ENCODE measurements at regions not wholly inside any gene's neighbourhood (a gene's known extent, or its start where the extent isn't known, plus 50 kb on each side); places are given as distances from the start of the nearest gene placed in this dataset.

DNA sequence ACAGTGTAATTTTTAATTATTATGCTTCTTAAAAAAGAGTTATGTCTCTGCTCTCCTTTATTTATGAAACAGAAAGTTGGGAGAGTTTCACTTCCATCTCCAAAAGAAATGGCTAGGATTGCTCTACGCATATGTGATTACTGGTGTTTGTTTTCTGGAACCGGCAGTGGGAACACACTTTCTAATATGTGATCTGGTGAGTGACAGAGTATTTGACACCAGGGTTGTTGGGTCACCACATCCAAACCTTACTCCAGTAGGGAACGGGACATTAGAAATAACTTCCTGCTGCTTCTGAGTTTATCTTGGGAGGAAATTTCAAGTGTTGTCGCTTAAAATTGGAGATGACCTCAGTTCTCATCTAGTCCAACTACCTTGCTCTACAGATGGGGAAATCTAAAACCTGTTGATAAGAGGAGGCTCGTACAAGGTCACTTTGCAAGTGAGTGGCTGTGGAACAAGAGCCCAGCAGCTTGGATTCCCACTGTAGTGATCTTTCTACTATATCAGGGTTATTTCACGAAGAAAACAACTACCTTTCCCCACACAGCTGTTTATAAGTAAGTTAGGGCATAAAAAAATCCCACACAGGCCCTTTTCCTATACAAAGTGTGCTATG, 108.5 kb downstream of the TTC32 start:
- TF ChIP-seq, protein P1, sequence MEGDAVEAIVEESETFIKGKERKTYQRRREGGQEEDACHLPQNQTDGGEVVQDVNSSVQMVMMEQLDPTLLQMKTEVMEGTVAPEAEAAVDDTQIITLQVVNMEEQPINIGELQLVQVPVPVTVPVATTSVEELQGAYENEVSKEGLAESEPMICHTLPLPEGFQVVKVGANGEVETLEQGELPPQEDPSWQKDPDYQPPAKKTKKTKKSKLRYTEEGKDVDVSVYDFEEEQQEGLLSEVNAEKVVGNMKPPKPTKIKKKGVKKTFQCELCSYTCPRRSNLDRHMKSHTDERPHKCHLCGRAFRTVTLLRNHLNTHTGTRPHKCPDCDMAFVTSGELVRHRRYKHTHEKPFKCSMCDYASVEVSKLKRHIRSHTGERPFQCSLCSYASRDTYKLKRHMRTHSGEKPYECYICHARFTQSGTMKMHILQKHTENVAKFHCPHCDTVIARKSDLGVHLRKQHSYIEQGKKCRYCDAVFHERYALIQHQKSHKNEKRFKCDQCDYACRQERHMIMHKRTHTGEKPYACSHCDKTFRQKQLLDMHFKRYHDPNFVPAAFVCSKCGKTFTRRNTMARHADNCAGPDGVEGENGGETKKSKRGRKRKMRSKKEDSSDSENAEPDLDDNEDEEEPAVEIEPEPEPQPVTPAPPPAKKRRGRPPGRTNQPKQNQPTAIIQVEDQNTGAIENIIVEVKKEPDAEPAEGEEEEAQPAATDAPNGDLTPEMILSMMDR (IDR thresholded peaks at IDR 0.05), result no peak

DNA sequence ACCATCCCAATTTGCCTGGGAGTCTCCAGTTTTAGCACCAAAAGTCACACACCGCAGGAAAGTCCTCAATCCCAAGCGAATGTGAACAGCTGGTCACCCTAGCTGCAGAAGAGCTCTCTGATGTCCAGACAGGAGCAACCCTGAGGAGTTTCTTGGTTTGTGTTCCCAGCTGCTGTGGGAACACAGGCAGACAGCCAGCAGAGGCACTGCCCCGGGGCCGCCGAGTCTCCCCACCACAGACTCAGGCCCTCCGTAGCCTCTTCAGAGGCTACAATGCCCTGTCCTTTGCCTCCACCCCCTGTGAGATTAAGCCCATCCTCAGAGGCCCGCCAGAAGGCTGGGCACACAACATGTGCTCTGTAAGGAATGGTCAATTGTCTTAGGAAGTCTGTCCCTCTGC, 111.5 kb downstream of the TTC32 start:
- TF ChIP-seq, protein P1 (IDR thresholded peaks at IDR 0.05), result no peak

DNA sequence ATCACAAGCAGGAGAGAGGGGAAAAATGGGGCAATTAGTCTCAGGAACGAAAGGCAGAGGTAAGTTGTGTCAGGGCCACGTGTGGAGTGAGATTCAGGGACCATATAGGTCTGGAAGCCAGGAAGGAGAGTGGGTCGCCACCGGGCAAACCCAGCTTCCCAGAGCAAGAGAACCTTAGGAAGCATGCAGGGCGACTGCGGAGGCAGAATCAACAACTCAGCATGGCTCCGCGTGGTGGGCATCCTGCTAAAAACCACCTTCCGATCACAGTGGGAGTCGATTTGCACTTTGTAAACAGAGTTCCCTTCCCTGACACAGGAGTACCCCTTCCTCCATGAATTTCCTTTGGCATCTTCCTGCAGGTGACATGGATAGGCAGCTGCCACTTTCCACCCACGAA, 114.6 kb downstream of the TTC32 start:
- TF ChIP-seq, protein P1 (IDR thresholded peaks at IDR 0.05), result no peak

DNA sequence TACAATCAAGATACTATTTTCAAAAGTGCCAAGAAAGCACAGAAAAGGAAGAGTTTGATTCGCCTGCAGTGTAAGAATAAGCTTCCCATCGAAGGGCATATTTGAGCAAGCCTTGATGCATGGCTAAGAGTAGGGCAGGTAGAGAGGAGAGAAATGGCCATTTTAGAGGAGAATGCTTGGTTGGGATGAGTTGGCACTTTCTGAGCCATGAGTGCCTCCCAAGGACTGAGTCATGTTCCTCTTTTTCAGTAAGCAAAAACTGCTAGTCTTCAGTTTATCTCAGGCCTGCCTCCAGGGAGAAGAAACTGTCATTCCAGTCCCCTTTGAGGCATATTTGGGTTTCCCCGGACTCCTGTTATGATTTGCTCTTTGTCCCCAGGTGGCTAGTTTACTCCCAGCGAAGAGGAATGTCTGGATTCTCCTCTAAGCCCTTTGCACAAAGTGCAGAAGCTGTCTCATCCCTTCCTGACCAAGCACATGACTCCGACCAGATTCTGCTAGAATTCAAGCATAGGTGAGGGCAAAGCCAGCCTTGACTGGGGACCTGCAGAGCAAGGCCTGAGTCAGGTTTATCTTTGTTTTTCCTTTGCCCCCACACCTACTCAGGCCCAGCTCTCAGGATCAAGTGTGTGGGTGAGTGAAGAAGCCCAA, 115.2 kb downstream of the TTC32 start:
- TF ChIP-seq, protein P1 (IDR thresholded peaks at IDR 0.05), result no peak

DNA sequence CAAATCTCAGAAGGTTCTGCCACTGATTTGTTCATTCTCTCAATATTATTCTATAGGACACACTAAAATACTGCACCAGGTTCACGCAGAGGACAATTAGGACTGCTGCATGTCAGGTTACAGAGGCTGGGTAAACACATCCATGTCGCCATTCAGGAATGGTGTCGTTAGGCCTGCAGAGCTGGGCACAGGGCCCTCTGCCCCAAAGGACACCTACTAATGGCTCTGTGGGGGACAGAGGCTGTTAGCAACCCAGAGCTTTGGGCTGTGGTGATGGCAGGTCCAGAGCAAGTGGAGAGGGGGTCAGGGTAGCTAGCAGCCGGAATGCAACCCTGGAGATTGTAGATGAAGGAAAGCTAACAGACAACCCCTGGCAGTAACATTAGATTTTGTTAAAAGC, 115.9 kb downstream of the TTC32 start:
- TF ChIP-seq, protein P1 (IDR thresholded peaks at IDR 0.05), result no peak

DNA sequence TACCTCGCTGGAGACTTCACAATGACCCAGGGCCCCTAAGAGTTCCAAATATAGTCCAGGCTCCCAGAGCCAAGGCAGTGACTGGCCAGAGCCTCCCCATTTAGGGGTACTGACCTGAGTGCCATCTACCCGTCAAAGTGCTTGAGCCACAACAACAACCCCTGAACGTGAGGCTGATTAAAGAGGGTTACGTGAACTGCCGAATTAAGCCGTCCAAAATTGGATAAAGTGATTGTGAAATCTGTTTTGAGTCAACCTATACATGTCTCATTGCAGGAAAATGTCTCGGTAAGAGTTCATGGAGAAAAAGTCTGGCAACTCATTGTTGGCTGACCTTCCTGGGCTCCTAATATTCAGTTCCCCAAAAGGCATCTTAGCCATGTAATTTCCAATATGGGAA, 116.3 kb downstream of the TTC32 start:
- TF ChIP-seq, protein P1 (IDR thresholded peaks at IDR 0.05), result no peak

DNA sequence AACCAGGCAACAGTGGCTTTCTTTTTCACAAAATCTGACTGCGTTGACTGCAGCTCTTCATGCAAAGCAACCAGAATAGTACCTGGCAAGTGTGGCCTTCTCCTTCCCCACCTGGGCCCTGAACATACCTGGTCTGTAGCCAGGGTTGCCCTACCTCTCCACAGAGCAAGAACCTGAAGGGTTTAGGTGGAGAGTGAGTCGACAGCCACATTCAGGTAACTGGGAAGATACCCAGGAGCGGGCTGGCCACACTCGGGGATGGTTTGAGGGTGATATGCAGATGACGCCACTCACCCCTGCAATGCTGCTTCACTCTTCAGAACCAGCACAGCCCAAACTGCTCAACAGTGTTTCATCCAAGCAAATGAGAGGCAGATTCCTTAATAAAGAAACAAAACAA, 117.3 kb downstream of the TTC32 start:
- TF ChIP-seq, protein P1 (IDR thresholded peaks at IDR 0.05), result no peak

Data from LNCAP (cell line).